ENCODE measurements at regions not wholly inside any gene's neighbourhood (a gene's known extent, or its start where the extent isn't known, plus 50 kb on each side); places are given as distances from the start of the nearest gene placed in this dataset.

DNA sequence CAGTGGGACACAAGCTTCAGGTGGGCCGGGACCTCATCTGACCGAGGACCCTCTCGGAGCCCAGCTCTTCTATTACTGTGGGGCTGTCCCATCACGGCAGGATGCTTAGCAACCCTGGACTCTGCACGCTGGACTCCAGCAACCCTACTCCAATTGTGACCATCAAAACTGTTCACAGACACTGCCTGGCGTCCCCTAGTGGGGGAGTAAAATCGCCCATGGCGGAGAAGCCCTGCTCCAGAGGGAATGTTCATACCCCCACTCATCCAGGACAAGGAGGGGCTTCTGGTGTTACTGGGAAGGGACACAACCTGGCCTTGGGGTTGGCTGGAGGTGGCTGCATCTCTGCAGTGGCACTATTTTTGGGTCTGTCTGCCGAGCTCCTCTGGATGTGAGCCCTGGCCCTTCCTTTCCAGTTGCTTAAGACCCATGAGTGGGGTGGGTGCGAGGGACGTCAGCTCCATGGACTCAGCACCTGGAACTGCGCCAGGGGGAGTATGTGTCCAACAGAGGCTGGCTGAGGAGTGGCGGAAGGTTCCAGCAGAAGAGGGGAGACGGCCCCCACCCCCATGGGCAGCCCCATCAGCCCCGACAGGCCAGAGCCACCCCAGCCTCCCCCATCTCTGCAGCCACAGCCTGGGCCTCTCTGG lies 103.8 kb downstream of the RFLNA start:
- H2BK120ac ChIP-seq (ENCODE audit: low read depth, low read length) = no peak overlapping the region
- H2AFZ ChIP-seq (replicated peaks; ENCODE audit: low read length, poor library complexity) = no peak overlapping the region
- no peak overlapping the region for H3K23ac ChIP-seq (ENCODE audit: low read depth, low read length)
- no peak overlapping the region for H4K5ac ChIP-seq (ENCODE audit: low read depth, low read length)
- no peak overlapping the region for H2AK5ac ChIP-seq (ENCODE audit: low read depth, low read length)
- ChIA-PET CTCF (interaction anchor here (0.9 to 1.5 kb wide), 3 partner anchors 9 to 19 kb away, joined by 4 to 7 read pairs (median 6); no protein-coding TSS in a partner anchor), POLR2A (ENCODE audit: unreplicated experiment) (no interaction called here)
- H2BK15ac ChIP-seq (ENCODE audit: low read depth, low read length) = no peak overlapping the region
- H3K27me3 ChIP-seq (ENCODE audit: control insufficient read depth, insufficient read depth, low read length) = no peaks in the 10 kb centered on the region
- DNase-seq (no peak), ATAC-seq (ENCODE audit: low read depth) (no peak)
- no peak overlapping the region for H3K56ac ChIP-seq (ENCODE audit: extremely low read depth, insufficient read depth, low read length)
- no peak overlapping the region for H3K27ac ChIP-seq (ENCODE audit: insufficient read depth, low read length)
- H4K8ac ChIP-seq (ENCODE audit: low read depth in 2 of 2, low read length in 2 of 2) = no peak overlapping the region
- H3K4me3 ChIP-seq (ENCODE audit: insufficient read depth, low read depth, low read length) = no peak overlapping the region
- no peak overlapping the region for H2AK9ac ChIP-seq (replicated peaks; ENCODE audit: low read depth, low read length, poor library complexity)
- in situ Hi-C loops (cut with MboI; ENCODE audit: low sequenced_read_pairs) = no loop called here
- peaks cover 43% of the 10 kb centered on the region for H4K20me1 ChIP-seq (ENCODE audit: insufficient read depth, low read length)
- peaks cover 8% of the 10 kb centered on the region for H3K4me1 ChIP-seq (ENCODE audit: control insufficient read depth, insufficient read depth, low read length)
- H3K36me3 ChIP-seq (ENCODE audit: control insufficient read depth, insufficient read depth, low read length) = peaks cover 58% of the 10 kb centered on the region
- no peak overlapping the region for H4K91ac ChIP-seq (ENCODE audit: insufficient read depth, low read depth, low read length)
- WGBS, 2 experiments (ENCODE audit: extremely low coverage in 2 of 2, insufficient read length in 1 of 2) = no CpG with 5 or more reads among the region's 15 CpGs
- no peak overlapping the region for H3K4ac ChIP-seq (ENCODE audit: low read depth, low read length)
- H3K9ac ChIP-seq (ENCODE audit: low read depth, low read length) = no peak overlapping the region
- dilution Hi-C loops (cut with HindIII; ENCODE audit: low sequenced_read_pairs, unreplicated experiment) = no loop called here
- peaks cover 2% of the 10 kb centered on the region; the same call in 1 of the 2 replicates for H3K9me1 ChIP-seq (ENCODE audit: insufficient read depth, low read length)
- no peak overlapping the region for H2BK20ac ChIP-seq (ENCODE audit: low read depth, low read length)
- peaks cover 30 to 78% of the 10 kb centered on the region in 2 experiments; a peak in 3 of 4 replicates for H3K79me1 ChIP-seq (ENCODE audit: low read depth in 1 of 2, low read length in 2 of 2)
- H3K14ac ChIP-seq (replicated peaks; ENCODE audit: low read depth, low read length) = no peak overlapping the region
- H3K18ac ChIP-seq (ENCODE audit: low read depth, low read length) = no peak overlapping the region
- BruUV-seq (replicated peaks) = no TSS peak
- no peak overlapping the region for H2BK5ac ChIP-seq (ENCODE audit: low read depth, low read length, poor library complexity, severe bottlenecking)
- H3K4me2 ChIP-seq (ENCODE audit: low read depth, low read length) = no peak overlapping the region
- TF ChIP-seq, protein P1, sequence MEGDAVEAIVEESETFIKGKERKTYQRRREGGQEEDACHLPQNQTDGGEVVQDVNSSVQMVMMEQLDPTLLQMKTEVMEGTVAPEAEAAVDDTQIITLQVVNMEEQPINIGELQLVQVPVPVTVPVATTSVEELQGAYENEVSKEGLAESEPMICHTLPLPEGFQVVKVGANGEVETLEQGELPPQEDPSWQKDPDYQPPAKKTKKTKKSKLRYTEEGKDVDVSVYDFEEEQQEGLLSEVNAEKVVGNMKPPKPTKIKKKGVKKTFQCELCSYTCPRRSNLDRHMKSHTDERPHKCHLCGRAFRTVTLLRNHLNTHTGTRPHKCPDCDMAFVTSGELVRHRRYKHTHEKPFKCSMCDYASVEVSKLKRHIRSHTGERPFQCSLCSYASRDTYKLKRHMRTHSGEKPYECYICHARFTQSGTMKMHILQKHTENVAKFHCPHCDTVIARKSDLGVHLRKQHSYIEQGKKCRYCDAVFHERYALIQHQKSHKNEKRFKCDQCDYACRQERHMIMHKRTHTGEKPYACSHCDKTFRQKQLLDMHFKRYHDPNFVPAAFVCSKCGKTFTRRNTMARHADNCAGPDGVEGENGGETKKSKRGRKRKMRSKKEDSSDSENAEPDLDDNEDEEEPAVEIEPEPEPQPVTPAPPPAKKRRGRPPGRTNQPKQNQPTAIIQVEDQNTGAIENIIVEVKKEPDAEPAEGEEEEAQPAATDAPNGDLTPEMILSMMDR (conservative IDR thresholded peaks at IDR 0.05; ENCODE audit: low read depth, low read length) = peak; percentile 13; the same call in 1 of the 2 replicates
- no peak for TF ChIP-seq MXI1 (IDR thresholded peaks at IDR 0.05; ENCODE audit: borderline replicate concordance, low read depth, low read length)
- H3K9me3 ChIP-seq (ENCODE audit: control insufficient read depth, insufficient read depth, low read length) = no peaks in the 10 kb centered on the region
- intact Hi-C loops (cut with micrococcal nuclease) = no loop called here

Measured in IMR-90 (cell line).